Activated CD8-positive, alpha-beta T cell treated with anti-CD3 and anti-CD28 coated beads, Interleukin-2, amount 10 ng/mL, durations not matched to agents 7 days and 5 days (primary cell): ENCODE measurements at regions not wholly inside any gene's neighbourhood (a gene's known extent, or its start where the extent isn't known, plus 50 kb on each side); places are given as distances from the start of the nearest gene placed in this dataset.

Experiments
- ATAC-seq: fragments of 150-1000 bp; cut with Tn5 transposase; one replicate; pipeline ENCODE4 v1.10.0; 2021; ENCODE audit warnings: moderate library complexity
- CTCF ChIA-PET: fragments of 350-600 bp; sonication (Branson Sonifier 250); formaldehyde crosslinking; loops from one replicate; lab custom pipeline; 2021; ENCODE audit warnings: antibody characterized with exemption; lab: Charles Lee
- POLR2A ChIA-PET: fragments of 350-600 bp; sonication (Branson Sonifier 250); formaldehyde crosslinking; loops from one replicate; lab custom pipeline; 2021; ENCODE audit warnings: antibody characterized with exemption; lab: Charles Lee
- DNase-seq: peaks from one replicate; pipeline ENCODE4 v3.0.0-alpha.2; 2020
- H3K27ac Mint-ChIP-seq: one replicate; pipeline ENCODE4 v1.8.0; 2021; ENCODE audit warnings: mild to moderate bottlenecking, mixed read lengths
- H3K27me3 Mint-ChIP-seq: one replicate; pipeline ENCODE4 v1.8.0; 2021; ENCODE audit warnings: low read depth, mixed read lengths
- H3K36me3 Mint-ChIP-seq: one replicate; pipeline ENCODE4 v1.8.0; 2021; ENCODE audit warnings: low read depth, mixed read lengths
- H3K4me1 Mint-ChIP-seq: one replicate; pipeline ENCODE4 v1.8.0; 2021; ENCODE audit warnings: low read depth, mixed read lengths
- H3K4me3 Mint-ChIP-seq: one replicate; pipeline ENCODE4 v1.8.0; 2021; ENCODE audit warnings: mild to moderate bottlenecking, mixed read lengths
- H3K9me3 Mint-ChIP-seq: one replicate; pipeline ENCODE4 v1.8.0; 2022; ENCODE audit warnings: mixed read lengths; ENCODE audit not compliant: insufficient read depth

DNA sequence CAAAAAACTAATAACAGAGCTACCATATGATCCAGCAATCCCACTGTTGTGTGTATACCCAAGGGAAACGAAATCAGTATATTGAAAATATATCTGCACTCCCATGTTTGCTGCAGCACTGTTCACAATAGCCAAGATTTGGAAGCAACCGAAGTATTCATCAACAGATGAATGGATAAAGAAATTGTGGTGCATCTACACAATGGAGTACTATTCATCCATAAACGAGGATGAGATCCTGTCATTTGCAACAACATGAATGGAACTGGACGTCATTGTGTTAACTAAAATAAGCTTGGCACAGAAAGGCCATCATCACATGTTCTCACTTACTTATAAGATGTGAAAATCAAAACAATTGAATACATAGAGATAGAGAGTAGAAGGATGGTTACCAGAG, 402.1 kb downstream of the KCTD8 start:
- no peak overlapping the region for H3K4me3 Mint-ChIP-seq
- POLR2A ChIA-PET, result no interaction called here

DNA sequence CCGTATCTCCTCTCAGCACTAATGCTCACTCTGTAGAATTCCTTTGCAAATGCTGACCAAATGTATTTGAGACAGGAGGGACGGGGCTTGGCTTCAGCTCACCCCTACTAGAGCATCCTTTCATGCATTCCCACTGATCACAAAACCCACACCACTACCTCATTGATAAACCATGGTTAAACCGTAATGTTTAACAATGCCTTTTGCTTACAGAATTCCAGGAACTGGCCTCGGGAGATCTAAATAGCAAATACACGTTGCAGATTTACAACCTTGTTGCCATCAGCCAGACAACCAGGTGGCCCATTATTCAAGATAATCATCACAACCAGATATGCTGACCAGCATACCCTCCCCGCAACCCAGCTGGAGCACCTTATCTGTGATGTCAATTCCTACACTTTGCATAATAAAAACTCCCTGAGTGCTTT, 391.9 kb downstream of the KCTD8 start:
- H3K27ac Mint-ChIP-seq, result no peak overlapping the region
- DNase-seq (no peak), ATAC-seq (no peak)
- ChIA-PET CTCF (no interaction called here), POLR2A (no interaction called here)
- no peaks in the 10 kb centered on the region for H3K4me1 Mint-ChIP-seq
- H3K4me3 Mint-ChIP-seq, result no peak overlapping the region
- H3K36me3 Mint-ChIP-seq, result no peaks in the 10 kb centered on the region
- H3K9me3 Mint-ChIP-seq, result peaks cover 8% of the 10 kb centered on the region
- H3K27me3 Mint-ChIP-seq, result no peaks in the 10 kb centered on the region

More for the DNA sequence above, 402.1 kb downstream of the KCTD8 start:
- Mint-ChIP-seq H3K27ac (no peak overlapping the region), H3K9me3 (no peaks in the 10 kb centered on the region), H3K27me3 (no peaks in the 10 kb centered on the region), H3K4me1 (no peaks in the 10 kb centered on the region), H3K36me3 (no peaks in the 10 kb centered on the region)
- no peak for ATAC-seq
- DNase-seq, result no peak
- CTCF ChIA-PET, result no interaction called here

DNA sequence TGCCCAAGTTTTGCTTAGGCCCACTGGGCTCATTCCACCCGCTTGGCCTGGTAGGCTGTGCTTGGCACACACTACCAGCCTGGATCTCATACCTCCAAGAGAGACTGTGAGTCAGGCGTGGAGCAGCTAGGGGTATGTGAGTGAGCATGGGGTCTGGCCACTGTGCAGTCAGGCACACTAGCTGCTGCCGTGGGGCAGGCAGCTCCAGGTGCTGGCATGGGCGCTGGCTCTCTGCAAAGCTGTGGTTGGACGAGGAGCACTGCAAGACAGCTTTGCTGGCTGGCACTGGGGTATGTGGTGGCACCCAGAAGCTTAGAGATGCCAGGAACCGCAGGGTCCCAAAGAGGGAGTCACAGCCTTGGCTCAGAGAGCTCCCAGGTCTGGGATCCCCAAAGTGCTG, 377.8 kb downstream of the KCTD8 start:
- peaks cover 13% of the 10 kb centered on the region for H3K9me3 Mint-ChIP-seq
- no peak overlapping the region for H3K27ac Mint-ChIP-seq
- CTCF ChIA-PET, result no interaction called here
- DNase-seq (no peak), ATAC-seq (no peak)
- no peaks in the 10 kb centered on the region for H3K27me3 Mint-ChIP-seq
- POLR2A ChIA-PET, result no interaction called here
- H3K4me1 Mint-ChIP-seq, result no peaks in the 10 kb centered on the region
- H3K4me3 Mint-ChIP-seq, result no peak overlapping the region
- no peaks in the 10 kb centered on the region for H3K36me3 Mint-ChIP-seq

DNA sequence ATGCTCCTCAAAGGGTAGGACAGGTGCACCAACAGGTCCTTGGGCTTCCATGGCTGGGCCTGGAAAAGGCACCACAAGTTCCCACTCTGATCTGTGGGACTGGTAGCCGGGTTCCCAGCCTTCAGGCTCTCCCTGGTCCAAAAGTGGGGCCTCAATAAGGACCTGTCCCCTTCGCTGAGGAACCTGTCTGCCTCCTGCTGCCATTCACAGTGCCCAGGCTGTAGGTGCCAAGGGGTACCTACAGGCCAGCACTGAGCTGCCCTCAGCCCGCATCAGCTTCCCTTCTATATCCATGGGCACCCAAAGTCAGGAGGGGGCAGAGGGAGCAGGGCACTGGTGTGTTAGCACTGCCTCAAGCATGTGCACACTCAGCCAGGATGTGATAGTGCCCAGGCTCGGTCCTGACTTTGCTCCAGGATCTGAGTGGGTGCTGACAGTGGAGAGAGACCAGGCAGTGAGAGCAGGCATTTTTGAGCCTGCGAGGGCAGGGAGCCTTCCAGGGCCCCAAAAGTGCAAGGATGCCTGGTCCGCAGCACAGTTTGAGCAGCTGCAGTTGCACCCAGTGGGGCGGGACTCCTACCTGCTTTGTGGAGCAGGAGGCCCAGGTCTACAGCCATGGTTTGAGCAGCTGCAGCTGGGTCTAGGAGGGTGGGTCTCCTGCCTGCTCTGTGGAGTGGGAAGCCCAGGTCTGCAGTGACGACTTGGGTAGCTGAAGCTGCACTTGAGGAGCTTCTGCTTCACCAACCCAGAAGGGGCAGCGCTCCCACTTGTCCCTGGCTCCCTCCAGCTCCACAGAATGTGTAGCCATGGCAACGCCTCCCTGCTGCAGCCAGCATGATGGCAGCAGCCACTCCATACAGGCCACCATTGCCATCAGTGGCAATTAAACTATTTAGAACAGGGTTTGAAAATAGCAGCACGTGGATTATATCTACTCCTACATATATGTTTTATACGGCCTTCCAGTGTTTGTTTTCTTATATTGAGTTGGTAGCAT, 376.4 kb downstream of the KCTD8 start:
- ChIA-PET CTCF (no interaction called here), POLR2A (no interaction called here)
- DNase-seq (no peak), ATAC-seq (no peak)
- Mint-ChIP-seq H3K27me3 (no peaks in the 10 kb centered on the region), H3K4me3 (no peak overlapping the region), H3K4me1 (no peaks in the 10 kb centered on the region), H3K27ac (no peak overlapping the region), H3K9me3 (peaks cover 13% of the 10 kb centered on the region), H3K36me3 (no peaks in the 10 kb centered on the region)

DNA sequence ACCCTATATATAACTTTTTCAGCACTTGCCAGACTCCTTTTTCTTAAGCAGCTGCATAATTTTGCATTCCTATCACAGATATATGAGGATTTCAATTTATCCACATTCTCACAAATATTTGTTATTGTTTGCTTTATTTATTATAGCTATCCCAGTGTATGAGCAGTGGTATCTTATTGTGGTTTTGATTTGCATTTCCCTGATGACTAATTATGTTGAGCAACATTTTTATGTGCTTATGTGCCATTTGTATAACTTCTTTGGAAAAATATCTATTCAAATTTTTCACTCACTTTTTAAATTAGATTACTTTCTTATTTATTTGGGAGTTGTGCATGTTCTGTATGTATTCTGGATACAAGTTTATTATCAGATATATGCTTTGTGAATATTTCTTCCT, 361.9 kb downstream of the KCTD8 start:
- H3K27ac Mint-ChIP-seq, result no peak overlapping the region
- CTCF ChIA-PET, result no interaction called here
- no peak overlapping the region for H3K4me3 Mint-ChIP-seq
- H3K9me3 Mint-ChIP-seq, result peaks cover 17% of the 10 kb centered on the region
- no peaks in the 10 kb centered on the region for H3K27me3 Mint-ChIP-seq
- no peaks in the 10 kb centered on the region for H3K36me3 Mint-ChIP-seq
- ATAC-seq, result no peak
- no peak for DNase-seq
- no peaks in the 10 kb centered on the region for H3K4me1 Mint-ChIP-seq
- POLR2A ChIA-PET, result no interaction called here

DNA sequence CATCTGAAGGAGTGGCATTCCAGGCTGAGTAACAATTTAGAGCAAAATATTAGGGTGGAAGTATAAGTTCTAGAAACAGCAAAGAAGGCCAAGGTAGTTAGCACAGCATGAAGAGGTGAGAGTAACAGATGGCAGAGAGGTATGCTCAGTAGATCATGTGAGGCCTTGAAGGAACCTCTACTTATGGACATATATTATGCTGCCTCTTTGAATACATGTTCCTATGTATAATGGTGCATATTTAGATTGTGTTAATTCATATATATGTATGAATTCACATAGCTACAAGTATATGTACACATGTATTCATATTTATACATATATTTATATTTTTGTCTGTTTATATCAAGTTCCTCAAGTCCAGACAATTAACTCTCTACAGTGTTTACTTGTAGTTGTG, 355.2 kb downstream of the KCTD8 start:
- Mint-ChIP-seq H3K9me3 (peaks cover 7% of the 10 kb centered on the region), H3K4me1 (no peaks in the 10 kb centered on the region), H3K36me3 (no peaks in the 10 kb centered on the region), H3K27me3 (no peaks in the 10 kb centered on the region), H3K27ac (no peak overlapping the region), H3K4me3 (no peak overlapping the region)
- ChIA-PET CTCF (no interaction called here), POLR2A (no interaction called here)
- DNase-seq (no peak), ATAC-seq (no peak)

DNA sequence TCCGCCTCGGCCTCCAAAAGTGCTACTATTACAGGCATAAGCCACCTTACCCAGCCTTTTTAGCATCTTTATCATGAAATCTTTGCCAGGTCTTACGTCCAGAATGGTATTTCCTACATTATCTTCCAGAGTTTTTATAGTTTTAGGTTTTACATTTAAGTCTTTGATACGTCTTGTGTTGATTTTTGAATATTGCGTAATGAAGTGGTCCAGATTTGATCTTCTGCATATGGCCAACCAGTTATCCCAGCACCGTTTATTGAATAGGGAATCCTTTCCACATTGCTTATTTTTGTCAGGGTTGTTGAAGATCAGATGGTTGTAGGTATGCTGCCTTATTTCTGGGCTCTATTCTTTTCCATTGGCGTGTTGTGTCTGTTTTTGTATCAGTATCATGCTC, 349.6 kb downstream of the KCTD8 start:
- ChIA-PET CTCF (no interaction called here), POLR2A (no interaction called here)
- Mint-ChIP-seq H3K9me3 (peaks cover 12% of the 10 kb centered on the region), H3K4me1 (no peaks in the 10 kb centered on the region), H3K4me3 (no peak overlapping the region), H3K27me3 (no peaks in the 10 kb centered on the region), H3K36me3 (no peaks in the 10 kb centered on the region), H3K27ac (no peak overlapping the region)
- DNase-seq, result no peak
- no peak for ATAC-seq

DNA sequence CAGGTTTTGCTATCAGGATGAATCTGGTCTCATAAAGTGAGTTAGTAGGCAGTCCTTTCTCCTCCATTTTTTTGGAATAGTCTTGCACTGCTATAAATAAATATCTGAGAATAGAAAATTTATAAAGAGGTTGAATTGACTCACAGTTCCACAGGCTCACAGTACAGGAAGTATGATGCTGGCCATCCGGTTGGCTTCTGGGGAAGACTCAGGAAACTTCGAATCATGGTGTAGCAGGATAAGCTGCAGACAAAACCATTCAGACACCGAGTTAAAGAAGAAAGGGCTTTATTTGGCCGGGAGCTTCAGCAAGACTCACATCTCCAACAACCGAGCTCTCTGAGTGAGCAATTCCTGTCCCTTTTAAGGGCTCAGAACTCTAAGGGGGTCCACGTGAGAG, 348.2 kb downstream of the KCTD8 start:
- Mint-ChIP-seq H3K4me1 (no peaks in the 10 kb centered on the region), H3K27ac (no peak overlapping the region), H3K4me3 (no peak overlapping the region), H3K36me3 (no peaks in the 10 kb centered on the region), H3K27me3 (no peaks in the 10 kb centered on the region), H3K9me3 (peaks cover 12% of the 10 kb centered on the region)
- DNase-seq, result no peak
- POLR2A ChIA-PET, result no interaction called here
- CTCF ChIA-PET, result no interaction called here
- no peak for ATAC-seq

DNA sequence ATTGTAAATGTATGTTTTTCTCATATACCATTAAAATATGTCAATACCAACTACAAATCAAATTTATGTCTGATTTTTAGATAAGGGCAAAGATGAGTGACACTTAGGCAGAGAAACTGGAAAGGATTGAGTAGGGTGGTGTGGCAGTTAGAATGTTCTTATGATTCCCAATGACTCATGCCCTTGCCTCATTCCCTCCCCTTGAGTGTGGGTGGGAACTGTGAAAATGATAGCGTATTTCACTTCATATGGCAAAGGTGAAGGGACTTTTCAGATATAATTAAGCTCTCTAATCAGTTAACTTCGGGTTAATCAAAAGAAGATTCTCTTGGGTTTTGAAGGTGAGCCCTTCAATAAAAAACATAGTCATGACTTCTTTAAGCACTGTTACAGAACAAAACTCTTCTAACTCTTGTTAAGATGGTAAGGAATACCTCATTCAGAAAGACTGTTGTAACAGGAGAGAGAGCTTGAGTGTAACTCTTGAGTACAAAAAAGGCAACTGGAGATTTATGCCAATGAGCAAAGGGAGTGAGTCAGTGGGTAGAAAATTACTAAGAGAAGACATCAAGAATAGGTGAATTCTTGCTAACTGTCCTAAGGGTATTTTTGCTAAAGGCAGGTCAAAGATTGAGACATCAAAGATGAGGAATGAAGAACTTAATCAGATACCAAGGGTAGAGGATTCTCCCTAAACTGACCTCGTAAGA, 329.5 kb downstream of the KCTD8 start:
- Mint-ChIP-seq H3K27me3 (no peaks in the 10 kb centered on the region), H3K9me3 (no peaks in the 10 kb centered on the region), H3K4me3 (no peak overlapping the region), H3K4me1 (no peaks in the 10 kb centered on the region), H3K36me3 (no peaks in the 10 kb centered on the region), H3K27ac (no peak overlapping the region)
- ChIA-PET CTCF (no interaction called here), POLR2A (no interaction called here)
- ATAC-seq (no peak), DNase-seq (no peak)

DNA sequence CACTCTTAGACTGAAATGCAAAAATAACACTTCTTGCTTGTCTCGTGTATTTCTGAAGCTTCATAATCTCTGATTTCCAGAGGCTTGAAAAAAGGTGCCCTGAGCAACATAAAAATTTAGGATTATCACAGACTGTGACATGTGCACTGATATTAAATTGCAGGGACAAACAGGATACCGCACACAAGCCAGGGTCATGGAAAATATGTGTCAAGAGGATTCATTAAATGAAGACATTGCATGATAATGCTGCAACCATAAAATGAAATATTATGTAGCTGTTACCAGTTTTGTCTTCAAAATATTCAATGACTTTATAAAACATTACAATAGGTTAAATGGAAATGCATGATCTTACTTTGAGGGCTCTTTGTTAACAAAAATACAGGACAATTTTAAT, 328.0 kb downstream of the KCTD8 start:
- Mint-ChIP-seq H3K4me3 (no peak overlapping the region), H3K27me3 (no peaks in the 10 kb centered on the region), H3K9me3 (no peaks in the 10 kb centered on the region), H3K36me3 (no peaks in the 10 kb centered on the region), H3K27ac (no peak overlapping the region), H3K4me1 (no peaks in the 10 kb centered on the region)
- ATAC-seq (no peak), DNase-seq (no peak)
- ChIA-PET POLR2A (interaction anchor here (0.7 kb wide), 1 partner anchor 13 kb away, joined by 3 read pairs; no protein-coding TSS in a partner anchor), CTCF (no interaction called here)

DNA sequence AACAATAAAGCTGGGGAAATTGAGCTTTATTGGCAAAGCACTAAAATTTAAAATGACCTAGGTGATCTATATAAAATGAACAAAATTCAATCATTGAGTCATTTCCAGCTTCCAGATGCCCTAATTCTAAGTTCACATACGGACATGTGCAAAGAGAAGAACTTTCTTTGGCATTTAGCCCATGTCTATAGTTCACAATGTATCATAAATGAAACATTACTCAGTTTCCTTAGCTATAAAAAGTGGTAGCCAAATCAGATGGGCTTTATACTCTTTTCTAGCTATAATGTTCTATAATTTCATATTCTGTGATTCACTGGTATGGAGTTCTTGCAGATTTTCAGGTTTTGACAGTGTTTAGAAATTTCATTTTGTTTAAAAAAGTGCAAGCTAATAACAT, 327.4 kb downstream of the KCTD8 start:
- ChIA-PET POLR2A (interaction anchor here (0.7 kb wide), 1 partner anchor 13 kb away, joined by 3 read pairs; no protein-coding TSS in a partner anchor), CTCF (no interaction called here)
- Mint-ChIP-seq H3K27ac (no peak overlapping the region), H3K4me1 (no peaks in the 10 kb centered on the region), H3K27me3 (no peaks in the 10 kb centered on the region), H3K36me3 (no peaks in the 10 kb centered on the region), H3K4me3 (no peak overlapping the region), H3K9me3 (no peaks in the 10 kb centered on the region)
- DNase-seq (no peak), ATAC-seq (no peak)
